ENCODE measurements at regions not wholly inside any gene's neighbourhood (a gene's known extent, or its start where the extent isn't known, plus 50 kb on each side); places are given as distances from the start of the nearest gene placed in this dataset.

GRCh38 chr17:22469941-22470340, 777.6 kb downstream of the KCNJ18 start:
- intact Hi-C loops (cut with micrococcal nuclease; ENCODE audit: unreplicated experiment), result no loop called here
- POLR2A ChIA-PET (ENCODE audit: low non-redundant PET), result no interaction called here
- H3K9me3 ChIP-seq (ENCODE audit: low read depth, low read length, poor library complexity, severe bottlenecking), result peaks cover 20% of the 10 kb centered on the region
- H3K27me3 ChIP-seq (replicated peaks; ENCODE audit: insufficient read depth, low read depth, low read length, poor library complexity), result no peaks in the 10 kb centered on the region
- no peak for DNase-seq (ENCODE audit: low spot score)
- no peak for TF ChIP-seq EZH2 (IDR thresholded peaks at IDR 0.05; ENCODE audit: borderline replicate concordance, low read depth, low read length, poor library complexity, severe bottlenecking)
- no peak for TF ChIP-seq CTCF (conservative IDR thresholded peaks at IDR 0.05; ENCODE audit: low read depth, low read length)
- H3K4me1 ChIP-seq (ENCODE audit: insufficient read depth, low read length, poor library complexity, severe bottlenecking), result no peaks in the 10 kb centered on the region
- H3K4me3 ChIP-seq (ENCODE audit: low read depth, low read length, poor library complexity, severe bottlenecking), result no peak overlapping the region
- BruUV-seq (replicated peaks), result no TSS peak
- CTCF ChIA-PET, result no interaction called here
- H3K36me3 ChIP-seq (ENCODE audit: insufficient read depth, low read length, poor library complexity, severe bottlenecking), result no peaks in the 10 kb centered on the region
- no peak overlapping the region for H3K27ac ChIP-seq (ENCODE audit: low read depth, low read length, poor library complexity, severe bottlenecking)

GRCh38 chr17:22470411-22471175, 778.3 kb downstream of the KCNJ18 start:
- DNase-seq (ENCODE audit: low spot score), result no peak
- Histone ChIP-seq H3K9me3 (ENCODE audit: low read depth, low read length, poor library complexity, severe bottlenecking) (peaks cover 20% of the 10 kb centered on the region), H3K27me3 (replicated peaks; ENCODE audit: insufficient read depth, low read depth, low read length, poor library complexity) (no peaks in the 10 kb centered on the region), H3K4me1 (ENCODE audit: insufficient read depth, low read length, poor library complexity, severe bottlenecking) (no peaks in the 10 kb centered on the region), H3K4me3 (ENCODE audit: low read depth, low read length, poor library complexity, severe bottlenecking) (no peak overlapping the region), H3K36me3 (ENCODE audit: insufficient read depth, low read length, poor library complexity, severe bottlenecking) (no peaks in the 10 kb centered on the region), H3K27ac (ENCODE audit: low read depth, low read length, poor library complexity, severe bottlenecking) (no peak overlapping the region)
- BruUV-seq (replicated peaks), result no TSS peak
- intact Hi-C loops (cut with micrococcal nuclease; ENCODE audit: unreplicated experiment), result no loop called here
- POLR2A ChIA-PET (ENCODE audit: low non-redundant PET), result no interaction called here
- CTCF ChIA-PET, result no interaction called here
- no peak for TF ChIP-seq CTCF (conservative IDR thresholded peaks at IDR 0.05; ENCODE audit: low read depth, low read length)
- TF ChIP-seq EZH2 (IDR thresholded peaks at IDR 0.05; ENCODE audit: borderline replicate concordance, low read depth, low read length, poor library complexity, severe bottlenecking), result no peak

- no peaks in the 10 kb centered on the region for H3K36me3 ChIP-seq (ENCODE audit: insufficient read depth, low read length, poor library complexity, severe bottlenecking)
- DNase-seq (ENCODE audit: low spot score), result no peak
- peaks cover 6% of the 10 kb centered on the region for H3K9me3 ChIP-seq (ENCODE audit: low read depth, low read length, poor library complexity, severe bottlenecking)
- TF ChIP-seq EZH2 (IDR thresholded peaks at IDR 0.05; ENCODE audit: borderline replicate concordance, low read depth, low read length, poor library complexity, severe bottlenecking) (no peak), CTCF (conservative IDR thresholded peaks at IDR 0.05; ENCODE audit: low read depth, low read length) (no peak)
- ChIA-PET CTCF (no interaction called here), POLR2A (ENCODE audit: low non-redundant PET) (no interaction called here)
- H3K4me3 ChIP-seq (ENCODE audit: low read depth, low read length, poor library complexity, severe bottlenecking), result no peak overlapping the region
- H3K27ac ChIP-seq (ENCODE audit: low read depth, low read length, poor library complexity, severe bottlenecking), result no peak overlapping the region
- no peaks in the 10 kb centered on the region for H3K4me1 ChIP-seq (ENCODE audit: insufficient read depth, low read length, poor library complexity, severe bottlenecking)
- H3K27me3 ChIP-seq (replicated peaks; ENCODE audit: insufficient read depth, low read depth, low read length, poor library complexity), result no peaks in the 10 kb centered on the region
- intact Hi-C loops (cut with micrococcal nuclease; ENCODE audit: unreplicated experiment), result no loop called here
- BruUV-seq (replicated peaks), result no TSS peak
These were observed 792.5 kb downstream of the KCNJ18 start for GRCh38 chr17:22484826-22485225.

Measured in A673 (cell line).